GM18861 (cell line): ENCODE measurements at regions not wholly inside any gene's neighbourhood (a gene's known extent, or its start where the extent isn't known, plus 50 kb on each side); places are given as distances from the start of the nearest gene placed in this dataset.

ENCODE experiments used
- ATAC-seq: cut with Tn5 transposase; IDR thresholded peaks from one replicate; pipeline ENCODE4 v1.9.1; 2021; ENCODE audit not compliant: unreplicated experiment

GRCh38 chr9:16128003-16128402 lies 575.2 kb downstream of the CCDC171 start:
- ATAC-seq, result no peak

DNA sequence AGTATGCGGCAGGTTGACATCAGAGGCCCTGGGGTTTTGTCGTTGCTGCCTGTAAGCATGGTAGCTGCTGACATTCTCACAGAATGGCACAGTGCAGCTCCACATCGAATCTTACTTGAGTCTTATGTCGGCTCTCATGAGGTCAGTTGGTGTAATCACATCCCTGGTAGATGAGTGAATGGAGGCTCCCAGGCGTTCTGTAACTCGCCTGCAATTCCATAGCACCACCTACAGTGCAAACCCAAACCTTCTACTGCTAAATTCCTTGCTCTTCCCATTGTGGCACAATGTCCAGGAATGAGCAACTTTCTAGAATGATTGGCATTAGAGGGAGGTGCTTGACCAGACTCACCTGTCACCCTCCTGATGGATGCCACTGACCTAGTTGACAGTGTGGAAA lies 578.4 kb downstream of the CCDC171 start:
- ATAC-seq, result no peak

DNA sequence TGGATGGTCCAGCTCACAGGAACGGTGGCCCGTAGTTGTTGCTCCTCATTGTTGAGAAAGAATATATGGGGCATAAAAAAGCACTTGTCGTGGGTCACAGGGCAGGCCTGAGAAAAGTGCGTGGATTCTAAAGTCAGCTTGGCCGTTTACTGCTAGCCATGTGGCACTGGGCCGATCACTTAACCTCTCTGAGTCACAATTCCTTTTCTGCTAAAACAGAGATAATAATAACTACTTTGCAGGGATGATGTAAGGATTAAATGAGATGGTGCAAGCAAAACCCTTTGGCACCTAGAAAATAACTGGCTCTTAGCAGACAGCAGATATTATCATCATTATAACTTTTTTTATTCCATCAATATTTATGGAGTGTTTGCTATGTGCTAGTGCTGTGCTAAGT lies 579.7 kb downstream of the CCDC171 start:
- ATAC-seq, result no peak

- no peak for ATAC-seq
These were observed 580.2 kb downstream of the CCDC171 start for GRCh38 chr9:16133032-16133431.

DNA sequence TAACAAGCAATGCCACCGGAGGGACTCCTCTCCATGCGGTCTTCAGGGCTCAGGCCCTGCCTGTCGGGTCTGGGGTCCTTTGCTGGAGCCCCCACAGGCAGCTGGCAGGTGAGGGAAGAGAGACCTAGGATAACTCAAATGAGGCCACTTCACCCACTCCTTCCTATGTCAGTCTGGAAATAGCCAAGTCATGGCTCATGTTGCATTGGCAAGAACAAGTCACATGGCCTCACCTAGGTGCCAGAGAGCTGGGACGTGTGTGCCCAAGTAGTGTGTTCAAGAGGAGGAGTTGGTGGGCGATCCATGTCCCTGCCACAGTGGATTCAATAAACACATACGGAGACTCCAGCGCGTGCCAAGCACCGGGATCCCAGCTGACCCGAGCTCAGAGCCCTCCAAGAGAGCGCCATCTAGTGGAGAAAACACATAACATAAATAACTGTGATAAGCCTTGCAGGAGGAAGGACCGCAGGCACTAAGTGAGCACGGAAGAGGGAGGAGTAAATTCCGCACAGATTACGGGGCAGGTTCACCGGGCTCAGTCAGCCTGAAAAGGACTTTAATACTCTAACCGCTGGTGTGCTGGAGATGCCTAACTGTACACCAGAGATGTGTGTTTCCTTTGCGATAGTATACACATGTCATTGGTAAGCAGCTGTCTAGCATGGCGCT lies 580.8 kb downstream of the CCDC171 start:
- peak; percentile 91 for ATAC-seq

DNA sequence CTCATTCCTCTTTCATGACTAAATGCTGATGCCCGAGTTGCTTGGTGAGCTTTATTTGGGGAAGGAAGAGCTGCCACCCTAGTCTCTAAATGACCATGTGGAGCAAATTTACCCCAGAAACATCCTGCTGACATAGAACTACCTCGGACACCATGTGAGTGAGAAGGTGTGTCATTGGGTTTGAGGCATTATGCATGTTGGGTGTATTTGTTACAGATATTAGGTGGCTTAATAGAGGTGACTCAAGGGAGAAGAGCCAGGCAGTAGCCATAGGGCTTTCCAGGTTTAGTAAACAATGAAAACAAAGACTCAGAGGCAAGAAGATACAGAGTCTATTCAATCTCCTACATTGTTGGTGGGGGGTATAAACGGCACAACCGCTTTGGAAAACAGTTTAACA lies 581.5 kb downstream of the CCDC171 start:
- no peak for ATAC-seq

- ATAC-seq, result no peak
These were observed 583.1 kb downstream of the CCDC171 start for GRCh38 chr9:16135968-16136367.

DNA sequence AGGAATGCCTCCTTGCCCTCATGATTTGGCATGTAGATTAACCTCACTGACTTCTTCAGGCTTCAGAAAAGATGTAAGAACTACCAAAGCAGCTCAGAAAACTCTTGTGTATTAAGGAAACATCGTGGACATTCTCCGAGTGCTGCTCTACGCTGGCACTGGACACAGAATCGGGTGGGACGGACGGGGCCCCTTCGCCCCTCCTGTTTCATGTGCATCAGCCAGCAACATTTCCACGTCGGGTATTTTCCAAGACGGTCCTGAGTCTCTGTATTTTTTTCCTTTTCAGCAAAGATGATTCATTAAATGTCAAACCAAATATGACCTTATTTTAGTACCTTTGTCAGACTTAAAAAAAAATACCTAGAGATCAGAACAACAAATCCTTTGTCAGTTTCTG lies 583.6 kb downstream of the CCDC171 start:
- no peak for ATAC-seq

DNA sequence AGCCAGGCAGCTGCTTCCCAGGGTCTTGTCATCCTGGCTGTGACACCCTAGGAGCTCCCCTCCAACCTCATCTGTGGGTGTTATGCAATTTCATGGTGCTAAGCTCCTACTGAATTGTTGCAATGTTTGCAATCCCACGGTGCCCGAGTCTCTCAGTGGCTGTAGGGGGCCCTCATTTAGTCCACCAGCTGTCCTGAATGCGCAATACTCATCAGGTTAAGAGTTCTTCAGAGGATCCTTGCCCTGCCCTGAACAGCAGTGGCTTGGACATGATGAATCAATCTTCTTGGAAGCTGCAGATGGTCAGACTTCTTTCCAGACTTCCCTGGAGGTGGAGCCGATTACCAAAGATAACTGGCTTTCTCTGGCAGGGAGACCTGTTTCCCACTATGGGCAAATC lies 584.1 kb downstream of the CCDC171 start:
- no peak for ATAC-seq

GRCh38 chr9:16138561-16139491 lies 586.0 kb downstream of the CCDC171 start:
- ATAC-seq, result no peak

DNA sequence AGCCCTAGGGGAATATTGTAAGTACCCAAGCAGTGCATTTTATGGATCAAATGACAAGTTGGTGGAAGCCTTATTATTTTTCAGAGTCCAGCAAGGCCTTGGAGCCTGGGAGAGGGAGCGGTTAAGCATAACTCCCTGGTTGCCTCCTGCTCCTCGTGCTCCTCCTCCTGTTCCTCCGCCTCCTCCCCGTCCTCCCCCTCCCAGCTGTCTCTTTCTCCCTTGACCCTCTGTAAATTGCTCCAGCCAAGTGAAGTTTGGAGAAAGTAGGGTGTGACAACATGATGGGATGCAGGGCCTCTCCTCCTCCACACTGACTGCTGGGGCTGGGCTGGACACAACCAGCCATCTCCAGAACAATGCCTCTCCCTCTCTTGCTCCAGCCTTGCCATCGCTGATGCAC lies 586.9 kb downstream of the CCDC171 start:
- no peak for ATAC-seq

DNA sequence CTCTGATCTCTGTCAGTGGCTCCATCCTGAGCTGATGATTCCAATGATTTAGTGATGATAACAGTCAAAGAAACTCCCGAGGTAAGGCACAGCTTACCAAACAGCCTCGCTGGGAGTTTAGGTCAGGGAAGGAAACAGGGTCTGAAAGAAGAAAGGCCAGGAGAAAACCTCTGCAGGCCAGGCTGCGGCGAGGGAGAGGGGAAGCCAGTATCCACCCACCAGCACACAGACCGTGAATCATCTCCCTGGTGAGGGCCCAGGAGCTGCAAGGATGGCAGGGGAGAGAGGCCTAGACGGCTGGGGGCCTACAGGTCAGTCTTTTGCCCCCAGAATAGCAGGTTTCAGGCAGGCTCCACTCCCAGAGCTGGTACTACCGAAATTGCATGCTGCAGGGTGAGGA lies 590.5 kb downstream of the CCDC171 start:
- ATAC-seq, result no peak

DNA sequence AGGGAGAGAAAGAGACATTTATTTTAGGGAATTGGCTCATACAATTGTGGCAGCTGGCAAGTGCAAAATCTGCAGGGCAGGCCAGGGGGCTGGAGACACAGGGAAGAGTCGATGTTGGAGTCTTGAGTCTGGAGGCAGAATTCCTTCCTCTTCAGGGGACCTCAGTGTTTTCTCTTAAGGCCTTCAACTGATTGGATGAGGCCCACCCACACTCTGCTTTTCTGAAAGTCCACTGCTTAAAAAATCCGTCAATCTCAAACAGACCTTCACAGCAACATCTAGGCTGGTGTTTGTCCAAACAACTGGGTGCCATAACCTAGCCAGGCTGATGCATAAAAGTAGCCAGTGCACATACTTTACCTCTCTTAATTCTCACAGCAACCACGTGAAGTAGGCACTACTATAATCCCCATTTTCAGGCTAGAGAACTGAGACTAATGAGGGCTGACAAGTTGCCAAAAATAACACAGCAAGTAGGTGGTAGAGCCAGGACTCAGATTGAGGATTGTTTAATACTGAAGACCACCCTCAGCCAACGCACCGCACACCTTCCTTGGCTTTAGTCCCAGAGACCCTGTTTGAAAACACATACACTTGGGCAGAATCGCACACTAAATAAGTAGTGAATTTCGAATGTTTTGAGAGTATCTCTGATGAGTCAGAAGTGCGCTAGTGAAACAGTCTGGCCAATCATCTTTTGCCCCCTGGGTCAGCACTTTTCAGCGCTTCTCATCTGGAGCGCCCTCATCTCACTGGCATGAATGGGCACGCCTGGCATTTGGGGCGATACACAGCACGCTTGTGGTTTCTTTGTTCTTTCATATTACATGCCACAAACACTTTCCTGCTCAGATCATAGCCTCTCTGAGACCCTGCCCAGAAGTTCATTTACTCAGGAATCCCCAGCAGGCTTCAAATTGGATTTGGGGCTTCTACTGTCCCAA lies 591.4 kb downstream of the CCDC171 start:
- ATAC-seq, result no peak

- ATAC-seq, result no peak
These were observed 592.5 kb downstream of the CCDC171 start for GRCh38 chr9:16145196-16145950.

GRCh38 chr9:16147726-16148125 lies 594.9 kb downstream of the CCDC171 start:
- ATAC-seq, result no peak

DNA sequence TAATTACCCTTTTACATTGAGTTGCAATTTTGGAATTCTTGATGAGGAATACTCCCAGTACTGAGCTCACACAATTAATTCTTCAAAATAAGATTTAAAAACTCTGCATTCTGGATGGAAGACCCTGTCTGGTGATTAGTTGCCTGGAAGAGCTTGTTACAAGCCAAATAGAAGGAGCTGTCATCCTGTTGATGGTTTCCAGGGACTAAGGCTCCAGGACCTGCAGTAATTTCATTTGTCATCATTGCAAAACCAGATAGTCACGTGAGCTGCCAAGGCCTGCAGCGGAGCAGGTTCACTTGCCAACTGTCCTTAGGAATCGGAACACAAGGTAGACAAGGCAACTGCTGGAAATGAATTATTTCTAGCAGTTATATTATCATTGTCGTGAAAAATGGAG lies 597.7 kb downstream of the CCDC171 start:
- ATAC-seq, result no peak

DNA sequence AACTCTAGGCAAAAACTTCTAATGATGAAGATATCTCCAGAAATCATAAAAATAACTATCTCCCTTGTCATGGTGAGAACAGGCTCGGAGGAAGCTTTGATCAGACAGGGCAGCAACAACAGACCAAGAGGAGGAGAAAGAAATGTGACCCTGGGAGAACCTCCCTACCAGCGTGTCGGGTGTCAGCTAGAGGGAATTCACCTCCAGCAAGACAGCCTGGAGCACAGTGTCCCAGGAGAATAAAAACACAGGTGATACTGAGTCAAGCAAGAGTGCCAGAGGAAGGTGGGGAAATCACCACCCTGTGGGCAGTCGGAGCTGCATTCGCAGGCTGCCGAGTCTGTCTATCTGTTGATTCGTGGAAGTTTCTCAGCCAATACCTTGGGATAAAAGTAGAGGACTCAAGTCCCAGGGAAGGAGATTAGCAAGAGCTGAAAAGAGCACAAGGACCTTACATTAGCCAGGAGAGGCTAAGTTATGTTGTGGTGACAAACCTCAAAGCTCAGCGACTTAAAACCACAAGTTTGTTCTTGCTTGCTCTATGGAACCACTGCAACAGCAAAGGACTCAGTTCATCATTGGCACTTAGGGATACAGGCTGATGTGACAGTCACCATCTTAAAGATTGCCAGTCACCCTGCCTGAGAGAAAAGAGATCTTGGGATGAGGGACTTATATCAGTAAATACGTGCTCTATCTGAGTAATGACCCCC lies 598.3 kb downstream of the CCDC171 start:
- ATAC-seq, result no peak

DNA sequence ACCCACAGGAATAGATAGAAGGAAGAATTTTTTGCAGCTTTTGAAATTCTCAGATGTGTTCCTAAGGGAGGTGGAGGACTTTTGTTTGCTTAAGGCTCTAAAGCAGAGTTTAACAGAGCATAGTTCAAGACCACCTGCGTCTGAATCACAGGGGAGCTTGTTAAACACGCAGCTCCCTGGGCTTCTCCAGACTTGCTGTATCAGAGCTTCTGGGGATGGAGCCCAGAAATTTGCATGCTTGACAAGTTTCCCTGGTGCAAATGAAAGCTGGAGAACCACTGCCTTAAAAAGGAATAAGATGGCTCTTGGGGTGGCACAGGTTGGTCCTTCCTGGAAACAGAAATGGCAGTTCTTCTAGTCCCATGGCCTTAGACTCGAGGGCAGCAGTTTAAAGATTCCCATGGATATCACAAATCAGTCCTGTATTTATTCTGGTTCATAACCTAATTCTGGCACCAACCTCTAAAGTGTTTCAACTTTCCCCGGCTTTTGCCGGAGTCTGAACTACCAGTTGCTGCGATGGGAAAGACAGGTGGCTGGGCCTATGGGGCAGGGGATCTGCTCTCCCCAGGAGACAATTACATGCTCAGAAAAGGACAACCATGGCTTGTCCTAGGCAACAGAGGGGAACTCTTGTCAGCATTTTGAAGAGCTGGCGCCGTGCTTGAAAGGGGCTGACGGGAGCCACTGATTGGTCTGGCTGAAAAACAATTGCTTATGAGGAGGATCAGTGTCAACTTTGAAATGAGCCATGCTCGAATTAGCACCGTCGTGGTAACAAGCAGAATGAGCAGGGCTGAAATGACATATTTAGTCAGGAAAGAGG lies 599.6 kb downstream of the CCDC171 start:
- no peak for ATAC-seq

GRCh38 chr9:16153221-16153620 lies 600.4 kb downstream of the CCDC171 start:
- no peak for ATAC-seq
